HG02840 (cell line): ENCODE measurements at regions not wholly inside any gene's neighbourhood (a gene's known extent, or its start where the extent isn't known, plus 50 kb on each side); places are given as distances from the start of the nearest gene placed in this dataset.

Source experiments
- ATAC-seq: cut with Tn5 transposase; IDR thresholded peaks from one replicate; pipeline ENCODE4 v1.9.1; 2021; ENCODE audit warnings: mild to moderate bottlenecking, moderate library complexity, moderate number of reproducible peaks; ENCODE audit not compliant: unreplicated experiment, low FRiP score

DNA sequence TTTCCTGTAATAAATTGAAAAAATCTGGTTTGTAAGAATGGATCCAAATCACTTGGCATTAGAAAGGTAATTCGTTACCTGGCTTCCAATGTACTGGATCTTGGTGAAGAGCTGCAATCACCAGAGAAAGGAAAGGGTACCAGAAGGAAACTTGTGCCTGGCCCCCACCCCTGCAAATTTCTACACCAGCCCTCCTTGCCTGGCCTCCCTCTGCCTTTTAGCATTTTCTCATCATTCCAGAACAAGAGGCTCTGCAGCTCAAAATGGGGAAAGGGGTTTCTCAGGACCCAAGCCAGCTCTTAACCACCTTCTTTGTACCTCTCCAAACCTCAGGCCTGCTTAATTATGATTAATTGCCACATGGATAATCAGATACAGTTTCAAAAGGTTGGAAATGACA, 612.8 kb upstream of the MGMT start:
- ATAC-seq, result no peak

GRCh38 chr10:128854963-128855362, 612.1 kb upstream of the MGMT start:
- ATAC-seq, result no peak

GRCh38 chr10:128855618-128856428, 611.2 kb upstream of the MGMT start:
- no peak for ATAC-seq

DNA sequence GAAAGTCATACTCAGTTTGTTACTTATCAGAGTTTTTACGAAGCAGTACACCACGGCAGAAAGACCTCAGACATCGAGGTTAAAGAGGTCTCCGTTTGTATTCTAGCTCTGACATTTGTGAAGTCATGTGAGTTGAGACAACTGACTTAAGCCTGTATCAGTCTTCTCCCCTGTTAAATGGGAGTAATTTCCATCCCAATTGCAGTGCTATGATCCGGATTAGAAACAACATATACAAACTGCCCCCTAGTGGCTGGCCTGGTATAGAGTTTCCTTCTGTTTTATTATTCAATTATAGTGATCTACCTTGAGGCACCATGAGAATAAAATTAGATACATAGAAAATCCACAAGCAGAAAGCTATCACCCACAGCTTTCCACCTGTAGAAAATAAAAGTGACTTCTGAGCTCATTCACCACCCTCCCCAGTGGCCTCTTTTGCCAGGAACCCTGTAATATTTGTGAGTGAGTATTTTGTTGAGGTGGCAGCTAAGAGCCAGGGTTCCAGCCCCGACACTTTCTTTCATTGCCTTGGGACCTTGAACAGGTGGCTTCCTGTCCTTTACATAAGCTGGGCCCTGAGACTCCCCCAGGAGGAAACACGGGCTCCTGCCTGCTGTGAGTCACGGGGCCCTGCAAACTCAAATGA, 607.2 kb upstream of the MGMT start:
- no peak for ATAC-seq

GRCh38 chr10:128860574-128860973, 606.5 kb upstream of the MGMT start:
- no peak for ATAC-seq

GRCh38 chr10:128861018-128861901, 605.8 kb upstream of the MGMT start:
- no peak for ATAC-seq

DNA sequence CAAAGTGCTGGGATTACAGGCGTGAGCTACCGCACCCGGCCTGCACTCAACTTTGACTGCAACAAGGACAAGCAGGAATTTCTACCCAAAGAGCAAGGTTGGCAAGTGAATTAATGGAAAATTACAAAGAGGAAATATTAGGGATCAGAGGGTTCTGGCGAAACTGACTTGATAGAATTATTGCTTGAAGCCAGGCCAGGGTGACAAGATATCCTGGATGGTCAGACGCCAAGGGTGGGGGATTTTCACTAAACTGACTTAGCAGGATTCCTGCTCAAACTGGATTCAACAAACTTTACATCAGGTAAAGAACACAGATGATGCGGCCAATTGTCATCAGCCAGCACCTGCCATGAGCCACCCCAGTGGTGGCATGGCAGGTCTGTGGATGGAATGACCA, 603.6 kb upstream of the MGMT start:
- no peak for ATAC-seq

- no peak for ATAC-seq
These were observed 603.1 kb upstream of the MGMT start for GRCh38 chr10:128863823-128864405.

DNA sequence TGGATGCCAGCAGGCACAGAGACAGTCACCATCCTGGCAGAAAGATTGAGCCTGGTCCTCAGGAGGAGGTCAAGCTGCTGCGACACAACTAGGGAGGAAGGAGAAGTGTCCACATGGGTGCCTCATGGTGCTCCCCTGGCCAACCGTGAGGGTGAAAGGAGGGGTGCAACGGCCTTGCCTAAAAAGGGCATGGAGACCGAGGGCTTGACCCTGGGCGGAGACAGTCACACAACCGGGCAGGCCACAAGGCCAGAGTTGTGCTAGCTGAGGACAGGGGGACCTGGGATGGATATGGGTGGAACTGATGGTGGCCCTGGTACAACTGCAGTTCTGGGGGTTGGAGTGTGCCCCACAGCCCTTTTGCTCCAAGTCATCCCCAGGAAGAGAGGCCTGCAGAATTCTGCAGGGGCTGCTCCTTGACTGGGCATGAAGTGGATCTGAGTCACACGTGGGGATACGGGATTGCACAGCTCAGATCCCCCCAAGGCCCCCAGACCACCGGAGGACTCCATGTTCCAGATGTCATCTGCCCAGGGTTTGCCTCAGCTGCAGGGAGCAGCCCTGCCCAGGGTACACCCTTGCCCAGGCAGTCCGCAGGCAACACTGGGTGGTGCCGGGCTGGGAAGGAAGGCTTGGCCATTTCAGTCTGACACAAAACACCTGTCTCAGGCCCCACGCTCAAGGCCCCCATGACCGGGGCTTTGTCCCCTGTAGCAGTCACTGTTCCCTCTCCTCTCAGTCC, 602.3 kb upstream of the MGMT start:
- no peak for ATAC-seq

DNA sequence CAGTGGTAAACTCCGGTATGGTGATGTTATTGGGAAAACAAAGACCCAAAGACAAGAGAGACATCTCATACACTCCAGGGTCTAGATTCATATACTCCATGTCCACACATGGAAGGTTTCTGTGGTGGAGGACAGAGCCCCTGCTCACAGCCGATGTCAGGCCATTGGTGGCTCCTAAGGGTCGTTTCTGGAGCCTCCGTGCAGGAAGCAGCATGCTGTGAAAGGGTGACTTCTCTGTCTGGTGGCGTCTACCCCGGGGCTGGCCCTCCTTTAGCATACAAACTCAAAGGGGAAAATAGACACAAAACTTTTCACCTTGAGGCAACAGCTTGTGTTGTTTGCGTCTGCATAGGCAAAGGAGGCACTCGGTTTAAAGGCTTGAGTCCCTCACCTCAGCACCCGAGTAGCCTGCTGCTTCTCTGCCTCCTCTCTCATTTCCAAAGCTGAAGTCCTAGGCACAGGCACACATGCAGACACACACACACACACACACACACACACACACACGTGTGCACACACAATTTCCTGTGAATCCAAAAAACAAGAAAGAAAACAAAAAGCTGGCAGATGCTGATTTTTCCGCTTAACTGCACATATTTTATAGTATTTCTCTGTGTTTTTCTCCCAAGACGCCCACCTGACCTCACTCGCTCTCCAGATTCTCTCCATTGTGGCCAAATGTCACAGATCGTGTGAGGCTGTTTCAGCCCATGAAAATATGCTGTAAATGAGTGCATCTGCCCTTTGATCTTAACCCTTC, 601.4 kb upstream of the MGMT start:
- ATAC-seq, result no peak

GRCh38 chr10:128866551-128866950, 600.5 kb upstream of the MGMT start:
- no peak for ATAC-seq

DNA sequence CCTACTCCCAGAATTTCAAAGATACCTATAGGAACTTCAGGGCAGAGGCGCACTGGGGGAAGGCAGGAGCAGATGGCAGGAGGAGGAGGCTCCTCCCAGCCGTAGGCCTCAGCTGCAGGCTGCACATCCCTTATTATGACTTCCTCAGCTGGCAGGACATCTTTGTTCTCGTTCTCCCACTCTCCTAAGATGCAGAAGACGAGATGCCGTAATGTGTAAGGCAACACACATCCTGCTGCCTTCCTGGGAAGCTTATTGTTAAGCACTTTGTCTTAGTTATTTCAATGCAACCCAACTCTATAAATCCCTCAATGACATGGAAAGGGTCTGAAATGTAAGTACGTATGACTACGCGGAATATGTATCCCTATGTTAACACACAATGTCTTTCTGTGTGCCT, 599.8 kb upstream of the MGMT start:
- no peak for ATAC-seq

DNA sequence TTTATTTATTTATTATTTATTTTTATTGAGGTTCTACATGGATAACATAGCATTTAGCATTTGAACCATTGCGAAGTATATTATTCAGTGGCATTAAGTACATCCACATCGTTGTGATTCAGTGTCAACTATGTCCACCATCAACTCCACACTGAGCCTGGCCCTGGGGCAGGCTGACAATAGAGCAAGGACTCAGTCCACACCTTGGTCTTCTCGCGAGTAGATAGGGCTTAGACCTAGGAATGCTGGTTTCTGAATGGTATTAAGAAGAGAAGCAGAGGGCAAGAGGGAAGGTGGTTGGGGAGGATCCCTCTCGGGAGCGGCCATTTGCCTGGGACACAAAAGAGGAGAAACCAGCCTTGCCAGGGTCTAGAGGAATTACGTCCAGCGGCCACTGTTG, 599.2 kb upstream of the MGMT start:
- no peak for ATAC-seq

DNA sequence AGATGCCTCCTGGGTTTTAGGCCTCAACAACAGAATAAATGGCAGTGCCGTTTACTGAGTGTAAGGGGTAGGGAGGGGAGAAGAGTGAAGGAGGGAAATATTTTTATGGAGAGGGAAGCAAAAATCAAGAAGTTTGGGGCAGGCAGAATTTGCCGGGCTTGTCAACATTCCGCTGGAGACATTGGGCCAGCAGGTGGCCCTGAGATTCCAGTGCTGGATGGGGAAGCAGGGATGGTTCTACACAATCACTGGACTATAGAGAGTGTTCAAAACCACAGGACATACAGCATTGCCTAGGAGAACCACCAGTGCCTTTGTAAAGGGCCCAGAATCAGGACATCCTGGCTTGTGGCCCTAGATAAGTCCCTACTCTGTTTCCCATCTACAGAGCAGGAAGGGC, 598.6 kb upstream of the MGMT start:
- ATAC-seq, result no peak

DNA sequence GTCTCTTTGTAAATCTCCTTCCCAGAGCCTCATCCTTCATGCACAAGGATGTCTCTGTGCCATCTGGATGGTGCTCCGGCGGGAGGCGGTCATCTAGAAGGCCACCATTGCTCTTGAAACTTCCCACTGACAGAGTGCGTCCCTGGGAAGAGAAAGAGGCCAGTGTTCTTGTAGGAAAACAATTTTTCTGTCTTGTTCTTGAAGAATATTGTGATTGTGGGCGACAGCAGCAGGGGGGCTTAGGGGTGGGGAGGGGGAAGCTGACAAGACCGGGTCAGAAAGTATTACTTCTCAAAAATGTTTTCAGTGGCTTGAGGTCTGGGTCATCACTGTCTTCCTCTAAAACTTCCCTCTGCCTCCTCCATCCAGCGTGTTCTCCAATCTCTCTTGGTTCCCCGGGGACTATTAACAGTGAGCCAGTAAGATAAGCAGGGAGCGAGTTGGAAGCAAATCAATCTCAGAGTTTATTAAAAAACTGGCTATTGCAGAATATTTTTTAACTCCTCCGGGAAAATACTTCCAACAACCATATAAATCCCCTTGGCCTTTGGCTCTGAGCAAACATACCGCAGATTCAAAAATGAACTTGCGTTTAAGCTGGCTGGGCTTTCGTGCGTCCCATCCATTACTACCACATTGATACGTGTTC, 597.8 kb upstream of the MGMT start:
- no peak for ATAC-seq

- ATAC-seq, result no peak
These were observed 596.0 kb upstream of the MGMT start for GRCh38 chr10:128870830-128871597.

- ATAC-seq, result no peak
These were observed 595.3 kb upstream of the MGMT start for GRCh38 chr10:128871671-128872231.
